ENCODE measurements at regions not wholly inside any gene's neighbourhood (a gene's known extent, or its start where the extent isn't known, plus 50 kb on each side); places are given as distances from the start of the nearest gene placed in this dataset.

DNA sequence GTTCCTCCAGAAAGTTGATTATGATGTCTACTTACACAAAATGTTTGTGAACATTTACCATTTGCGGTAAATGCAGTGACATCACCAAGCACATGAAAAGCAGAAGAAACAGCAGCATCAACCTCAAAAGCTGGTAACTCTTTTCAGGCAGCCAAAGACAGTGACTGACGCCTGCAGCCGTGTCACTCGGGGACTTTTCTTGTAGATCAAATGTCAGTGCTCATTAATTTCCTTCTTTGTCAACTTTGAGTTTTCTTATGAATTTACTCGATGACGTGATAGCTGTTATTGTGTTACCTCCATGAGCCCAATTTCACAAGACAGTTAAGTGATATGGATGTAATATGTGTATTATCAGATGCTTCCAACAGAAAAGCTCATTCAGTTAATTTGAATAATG lies 92.5 kb downstream of the RIPK4 start:
- CTCF ChIA-PET = interaction anchor here (1.3 to 1.9 kb wide), 3 partner anchors 10 to 51 kb away, joined by 3 to 8 read pairs (median 3); no protein-coding TSS in a partner anchor
- Histone ChIP-seq H3K36me3 (ENCODE audit: control insufficient read depth, insufficient read depth, low read length) (no peaks in the 10 kb centered on the region), H3K4me3 (ENCODE audit: low read depth, low read length) (no peak overlapping the region), H3K27me3 (ENCODE audit: control insufficient read depth, insufficient read depth, low read length) (no peaks in the 10 kb centered on the region; the same call in 1 of the 2 replicates)
- DNase-seq (ENCODE audit: low read depth) = no peak
- POLR2A ChIA-PET = no interaction called here
- TF ChIP-seq, protein P1, sequence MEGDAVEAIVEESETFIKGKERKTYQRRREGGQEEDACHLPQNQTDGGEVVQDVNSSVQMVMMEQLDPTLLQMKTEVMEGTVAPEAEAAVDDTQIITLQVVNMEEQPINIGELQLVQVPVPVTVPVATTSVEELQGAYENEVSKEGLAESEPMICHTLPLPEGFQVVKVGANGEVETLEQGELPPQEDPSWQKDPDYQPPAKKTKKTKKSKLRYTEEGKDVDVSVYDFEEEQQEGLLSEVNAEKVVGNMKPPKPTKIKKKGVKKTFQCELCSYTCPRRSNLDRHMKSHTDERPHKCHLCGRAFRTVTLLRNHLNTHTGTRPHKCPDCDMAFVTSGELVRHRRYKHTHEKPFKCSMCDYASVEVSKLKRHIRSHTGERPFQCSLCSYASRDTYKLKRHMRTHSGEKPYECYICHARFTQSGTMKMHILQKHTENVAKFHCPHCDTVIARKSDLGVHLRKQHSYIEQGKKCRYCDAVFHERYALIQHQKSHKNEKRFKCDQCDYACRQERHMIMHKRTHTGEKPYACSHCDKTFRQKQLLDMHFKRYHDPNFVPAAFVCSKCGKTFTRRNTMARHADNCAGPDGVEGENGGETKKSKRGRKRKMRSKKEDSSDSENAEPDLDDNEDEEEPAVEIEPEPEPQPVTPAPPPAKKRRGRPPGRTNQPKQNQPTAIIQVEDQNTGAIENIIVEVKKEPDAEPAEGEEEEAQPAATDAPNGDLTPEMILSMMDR (IDR thresholded peaks at IDR 0.05; ENCODE audit: insufficient read depth, low read depth, low read length) = no peak

DNA sequence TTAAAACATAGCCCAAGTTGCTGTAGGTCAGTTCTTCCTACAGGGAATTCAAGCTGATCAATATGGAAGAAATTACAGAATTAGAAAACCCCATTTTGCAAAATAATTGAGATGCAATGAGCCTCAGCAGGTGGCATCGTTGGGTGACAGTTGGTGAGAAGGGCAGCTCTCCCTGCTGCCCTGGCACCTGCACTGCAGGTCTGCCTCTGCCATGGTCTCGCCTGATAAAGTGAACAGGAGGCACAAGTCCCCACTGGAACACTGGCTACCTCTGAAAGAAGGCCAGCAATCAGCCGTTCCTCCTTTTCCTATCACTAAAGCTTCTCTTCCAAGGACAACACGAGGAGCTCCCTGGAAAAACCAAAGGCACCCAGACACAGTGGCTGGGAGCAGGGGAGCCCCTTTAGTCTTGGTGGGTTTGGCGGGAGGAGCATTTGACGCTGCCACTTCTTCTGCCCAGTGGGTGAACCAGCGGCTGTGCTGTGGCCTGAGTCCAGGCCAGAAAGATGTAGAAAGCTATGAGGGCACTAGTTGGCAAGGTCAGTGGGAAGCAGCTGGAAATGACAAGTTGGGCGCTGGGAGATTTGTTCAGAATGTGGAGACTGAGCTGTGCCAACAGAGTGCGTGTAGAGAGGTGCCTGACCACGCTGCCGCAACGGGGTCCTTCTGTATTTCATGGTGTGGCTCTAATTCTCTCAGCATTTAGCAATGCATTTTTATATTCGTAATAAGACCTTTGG lies 93.1 kb downstream of the RIPK4 start:
- ChIA-PET POLR2A (no interaction called here), CTCF (interaction anchor here (1.1 to 1.9 kb wide), 4 partner anchors 10 to 50 kb away, joined by 3 to 8 read pairs (median 3); no protein-coding TSS in a partner anchor)
- DNase-seq (ENCODE audit: low read depth) = no peak
- TF ChIP-seq, protein P1 (IDR thresholded peaks at IDR 0.05; ENCODE audit: insufficient read depth, low read depth, low read length) = no peak
- no peaks in the 10 kb centered on the region for H3K36me3 ChIP-seq (ENCODE audit: control insufficient read depth, insufficient read depth, low read length)
- no peaks in the 10 kb centered on the region; the same call in 1 of the 2 replicates for H3K27me3 ChIP-seq (ENCODE audit: control insufficient read depth, insufficient read depth, low read length)
- H3K4me3 ChIP-seq (ENCODE audit: low read depth, low read length) = no peak overlapping the region

DNA sequence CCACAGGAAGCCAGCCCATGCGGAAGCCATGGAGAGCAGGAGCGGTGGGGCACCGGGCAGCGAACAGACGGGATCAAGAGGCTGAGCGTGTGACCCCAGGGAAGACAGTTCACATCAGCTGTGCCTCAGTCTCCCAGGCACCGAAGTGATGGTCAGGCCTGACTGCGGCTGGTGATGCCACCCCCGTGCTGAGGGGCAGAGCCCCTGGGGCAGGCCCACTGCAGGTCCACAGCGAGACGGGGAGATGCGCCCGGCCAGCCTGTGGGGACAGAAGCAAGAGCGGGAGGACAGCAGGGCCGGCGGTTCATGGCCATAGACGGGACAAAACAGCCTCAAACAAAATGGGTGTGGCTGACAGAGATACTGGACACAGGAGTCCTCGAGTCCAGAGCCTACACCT lies 93.8 kb downstream of the RIPK4 start:
- DNase-seq (ENCODE audit: low read depth) = no peak
- CTCF ChIA-PET = interaction anchor here (1.1 kb wide), 1 partner anchor 19 kb away, joined by 3 read pairs; no protein-coding TSS in a partner anchor
- Histone ChIP-seq H3K27me3 (ENCODE audit: control insufficient read depth, insufficient read depth, low read length) (no peaks in the 10 kb centered on the region; the same call in 1 of the 2 replicates), H3K4me3 (ENCODE audit: low read depth, low read length) (no peak overlapping the region), H3K36me3 (ENCODE audit: control insufficient read depth, insufficient read depth, low read length) (no peaks in the 10 kb centered on the region)
- TF ChIP-seq, protein P1 (IDR thresholded peaks at IDR 0.05; ENCODE audit: insufficient read depth, low read depth, low read length) = no peak
- POLR2A ChIA-PET = no interaction called here

DNA sequence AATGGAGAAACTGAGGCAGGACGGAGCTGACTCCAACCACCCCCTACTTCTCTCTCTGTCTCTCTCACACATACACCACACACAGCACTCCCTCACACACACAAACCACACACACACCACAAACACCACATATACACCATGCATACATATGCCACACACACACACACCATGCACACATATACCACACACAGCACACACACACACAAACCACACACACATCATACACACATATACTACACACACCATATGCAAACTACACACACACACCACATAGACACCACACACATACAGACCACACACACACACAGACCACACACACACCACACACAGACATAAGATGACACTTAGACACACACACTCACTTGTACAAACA lies 94.3 kb downstream of the RIPK4 start:
- CTCF ChIA-PET = no interaction called here
- DNase-seq (ENCODE audit: low read depth) = no peak
- TF ChIP-seq, protein P1 (IDR thresholded peaks at IDR 0.05; ENCODE audit: insufficient read depth, low read depth, low read length) = no peak
- no peaks in the 10 kb centered on the region for H3K36me3 ChIP-seq (ENCODE audit: control insufficient read depth, insufficient read depth, low read length)
- no peaks in the 10 kb centered on the region; the same call in 1 of the 2 replicates for H3K27me3 ChIP-seq (ENCODE audit: control insufficient read depth, insufficient read depth, low read length)
- no peak overlapping the region for H3K4me3 ChIP-seq (ENCODE audit: low read depth, low read length)
- POLR2A ChIA-PET = no interaction called here

DNA sequence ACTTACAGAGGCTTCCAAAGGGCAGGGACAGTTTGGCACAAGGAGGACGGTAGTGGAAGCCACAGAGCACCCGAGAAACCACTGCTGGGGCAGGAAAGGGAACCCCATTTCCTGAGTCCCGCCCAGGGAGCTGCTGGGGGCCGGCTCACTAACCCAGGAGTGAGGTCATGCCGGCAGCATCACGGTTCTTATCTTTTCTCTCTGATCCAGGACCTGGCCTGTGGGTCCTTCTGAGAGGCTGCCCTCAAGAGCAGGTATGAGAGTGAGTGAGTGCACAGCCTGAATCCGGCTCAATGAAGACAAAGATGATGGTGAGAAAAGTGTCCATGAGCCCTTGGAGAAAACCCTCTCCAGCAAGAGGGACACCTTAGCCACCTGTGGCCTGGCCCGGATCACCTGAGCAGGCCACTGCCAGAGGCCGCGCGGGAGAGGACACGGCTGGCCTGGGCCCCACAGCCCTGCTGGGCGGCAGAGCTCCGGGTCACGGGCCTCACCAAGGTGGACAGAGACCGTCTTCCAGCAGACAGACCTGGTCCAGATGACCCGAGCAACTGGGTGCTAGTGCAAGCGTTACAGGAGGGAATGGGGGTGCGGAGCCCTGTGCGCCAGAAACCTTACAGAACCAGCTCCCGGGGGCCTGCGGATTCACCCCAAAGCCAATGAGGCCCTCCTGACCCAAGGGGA lies 94.9 kb downstream of the RIPK4 start:
- ChIA-PET POLR2A (no interaction called here), CTCF (no interaction called here)
- DNase-seq (ENCODE audit: low read depth) = no peak
- Histone ChIP-seq H3K36me3 (ENCODE audit: control insufficient read depth, insufficient read depth, low read length) (no peaks in the 10 kb centered on the region), H3K27me3 (ENCODE audit: control insufficient read depth, insufficient read depth, low read length) (no peaks in the 10 kb centered on the region; the same call in 1 of the 2 replicates), H3K4me3 (ENCODE audit: low read depth, low read length) (no peak overlapping the region)
- TF ChIP-seq, protein P1 (IDR thresholded peaks at IDR 0.05; ENCODE audit: insufficient read depth, low read depth, low read length) = no peak
